ENCODE measurements at regions not wholly inside any gene's neighbourhood (a gene's known extent, or its start where the extent isn't known, plus 50 kb on each side); places are given as distances from the start of the nearest gene placed in this dataset.
"Not testable (repeated sequence)": the region's sequence is repeated elsewhere in the genome, so short reads cannot be mapped to it uniquely, and the experiment has no call there.

DNA sequence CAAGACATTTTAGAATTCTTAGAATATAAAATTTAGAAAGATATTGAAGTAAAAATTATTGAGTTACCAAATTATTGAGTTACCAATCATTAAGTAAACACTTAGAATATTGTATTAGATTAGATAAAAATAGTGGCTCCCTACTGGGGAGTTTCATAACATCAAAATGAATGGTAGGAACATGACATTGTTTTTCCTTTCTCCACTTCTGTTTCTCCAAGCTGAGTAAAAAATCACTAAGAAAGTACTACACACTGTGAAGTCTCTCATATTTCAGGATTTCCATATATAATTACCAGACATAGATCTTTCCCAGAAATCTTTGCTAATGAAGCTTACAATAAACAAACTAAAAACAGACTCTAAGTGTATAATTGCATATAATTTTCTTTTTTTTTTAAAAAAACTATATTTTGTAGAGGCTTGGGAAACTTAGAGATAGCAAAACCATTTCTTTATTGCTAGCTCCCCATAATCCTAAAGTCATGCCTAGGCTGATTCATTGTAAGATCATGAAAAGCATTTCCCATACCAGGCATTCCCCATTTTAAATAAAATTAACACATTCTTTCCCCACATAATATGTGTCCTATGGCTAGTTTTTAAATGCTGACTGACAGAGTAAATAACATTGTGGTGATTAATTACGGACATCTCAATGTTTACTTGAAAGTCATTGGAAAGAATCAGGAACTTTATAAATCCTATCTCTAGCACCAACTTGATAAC lies 1408.7 kb upstream of the GOT2 start:
- no peak for DNase-seq (ENCODE audit: low read depth in 2 of 2)

DNA sequence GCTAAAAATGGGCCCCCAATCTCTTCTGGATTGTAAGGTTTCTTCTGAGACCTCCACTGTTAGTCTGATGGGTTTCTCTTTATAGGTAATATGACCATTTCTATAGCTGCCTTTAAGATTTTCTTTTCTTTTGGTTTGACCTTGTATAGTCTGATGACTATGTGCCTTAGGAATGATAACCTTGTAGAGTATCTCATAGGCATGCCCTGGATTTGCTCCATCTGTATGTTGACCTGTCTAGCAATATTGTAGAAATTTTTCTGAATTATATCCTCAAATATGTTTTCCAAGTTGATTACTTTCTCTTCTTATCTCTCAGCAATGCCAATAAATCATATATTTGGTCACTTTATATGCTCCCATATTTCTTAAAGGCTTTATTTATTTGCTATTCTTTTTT lies 1403.8 kb upstream of the GOT2 start:
- DNase-seq (ENCODE audit: low read depth in 2 of 2) = no peak

DNA sequence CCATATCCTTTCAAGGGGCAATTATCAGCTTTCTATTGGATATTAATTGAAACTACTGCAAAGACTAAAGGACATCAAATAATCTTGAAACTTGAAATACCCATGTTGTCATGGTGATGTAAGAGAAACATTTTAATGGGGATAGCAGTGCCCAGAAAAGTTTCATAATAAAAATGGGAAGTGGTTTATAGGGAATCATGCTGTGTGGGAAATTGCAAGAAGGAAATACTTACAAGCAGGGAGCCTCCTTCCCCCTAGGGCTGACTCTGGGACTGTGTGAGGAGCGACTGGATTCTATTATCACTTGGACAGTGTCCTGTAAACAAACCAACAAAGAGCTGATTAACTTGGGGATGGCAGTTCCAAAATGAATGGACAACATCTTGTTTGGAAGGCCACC lies 1393.1 kb upstream of the GOT2 start:
- no peak for DNase-seq (ENCODE audit: low read depth in 2 of 2)

DNA sequence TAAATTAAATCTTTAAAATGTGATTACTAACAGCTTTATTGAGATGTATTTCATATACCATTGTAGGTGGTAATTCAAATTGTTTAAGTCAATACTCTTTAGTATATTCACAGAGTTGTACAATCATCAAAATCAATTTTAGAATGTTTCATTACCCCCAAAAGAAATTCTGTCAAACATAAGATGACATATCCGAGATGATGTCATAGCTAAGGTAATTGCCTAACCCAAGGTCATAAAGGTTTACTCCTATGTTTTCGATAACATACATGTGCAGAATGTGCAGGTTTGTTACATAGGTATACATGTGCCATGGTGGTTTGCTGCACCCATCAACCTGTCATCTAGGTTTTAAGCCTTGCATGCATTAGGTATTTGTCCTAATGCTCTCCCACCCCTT lies 1392.0 kb upstream of the GOT2 start:
- DNase-seq (ENCODE audit: low read depth in 2 of 2) = not testable (repeated sequence)

DNA sequence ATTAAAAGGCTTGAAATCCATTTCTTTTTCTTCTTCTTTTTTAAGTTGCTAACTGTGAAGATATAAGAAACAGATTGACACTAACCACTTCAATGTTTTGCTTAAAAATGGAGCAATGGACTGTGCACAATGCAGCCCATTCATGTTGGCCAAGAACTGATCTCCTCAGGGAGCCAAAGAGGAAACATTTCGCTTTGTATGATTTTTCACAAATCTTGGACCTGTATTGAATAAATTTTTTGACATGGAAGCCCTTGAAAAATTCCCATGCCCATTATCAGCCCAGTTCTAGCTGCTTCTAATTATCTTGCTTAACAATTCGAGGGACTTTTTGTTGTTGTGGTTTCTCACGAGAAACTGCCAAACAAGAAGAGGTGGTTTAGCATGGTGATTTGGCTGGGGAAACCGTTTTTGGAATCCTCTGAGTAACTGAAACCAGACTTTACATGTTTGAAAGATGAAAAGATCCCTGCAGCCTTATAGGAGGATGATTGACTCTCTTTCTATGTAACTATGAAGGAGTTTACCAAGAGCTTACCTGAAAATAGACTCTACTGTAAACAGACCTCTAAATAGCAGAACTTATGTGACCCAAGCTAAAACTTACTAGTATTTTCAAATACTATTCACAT lies 1389.4 kb upstream of the GOT2 start:
- no peak for DNase-seq (ENCODE audit: low read depth in 2 of 2)

DNA sequence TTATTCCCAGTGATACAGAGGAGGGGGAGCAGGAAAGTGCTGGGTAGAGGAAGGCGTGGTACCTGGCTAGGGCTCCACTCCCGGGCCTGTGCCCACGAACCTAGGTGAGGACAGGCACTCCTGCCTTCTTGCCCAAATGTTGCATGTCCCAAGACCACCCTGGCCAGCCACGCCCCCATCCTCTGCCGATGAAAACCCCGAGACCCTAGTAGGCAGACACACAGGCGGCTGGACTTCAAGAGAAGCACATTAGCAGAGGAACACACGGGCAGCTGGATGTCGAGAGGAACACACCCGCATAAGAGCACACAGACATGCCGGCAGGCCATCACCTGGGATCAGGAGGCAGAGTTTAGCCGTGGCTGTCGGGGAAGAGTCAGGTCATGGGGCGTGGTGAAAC lies 1386.5 kb upstream of the GOT2 start:
- no peak for DNase-seq (ENCODE audit: low read depth in 2 of 2)

DNA sequence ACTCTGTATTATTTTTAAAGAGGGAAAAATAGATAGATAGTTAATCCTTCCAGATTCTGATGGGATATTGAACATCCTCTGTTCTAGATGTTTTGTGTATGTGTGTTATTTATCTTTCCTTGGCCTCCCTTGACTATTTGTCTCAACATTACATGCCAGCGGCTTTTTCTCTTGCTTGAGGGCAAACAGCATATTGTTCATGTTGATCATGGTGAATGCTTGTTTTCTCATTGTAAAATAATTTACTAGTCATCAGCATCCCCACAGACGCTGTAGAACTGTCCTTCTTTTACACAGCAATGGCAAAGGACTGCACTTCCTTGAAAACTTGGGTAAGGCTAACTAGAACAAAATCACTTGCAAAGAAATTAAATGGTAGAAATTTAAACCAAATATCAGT lies 1376.4 kb upstream of the GOT2 start:
- DNase-seq (ENCODE audit: low read depth in 2 of 2) = no peak

DNA sequence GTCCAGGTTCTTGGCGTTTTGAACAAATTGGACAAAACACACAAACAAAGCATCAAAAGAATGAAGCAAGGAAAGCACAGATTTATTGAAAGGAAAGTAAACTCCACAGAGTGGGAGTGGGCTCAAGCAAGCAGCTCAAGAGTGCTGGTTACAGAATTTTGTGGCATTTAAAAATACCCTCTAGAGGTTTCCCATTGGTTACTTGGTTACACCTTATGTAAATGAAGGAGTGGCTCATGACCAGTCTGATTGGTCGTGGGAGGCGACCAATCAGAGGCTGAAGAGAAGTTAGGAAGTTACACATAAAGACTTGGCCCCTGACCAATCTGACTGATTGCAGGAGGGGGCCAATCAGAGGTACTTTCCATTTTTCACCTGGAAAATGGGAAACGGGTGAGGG lies 1373.8 kb upstream of the GOT2 start:
- DNase-seq (ENCODE audit: low read depth in 2 of 2) = no peak

DNA sequence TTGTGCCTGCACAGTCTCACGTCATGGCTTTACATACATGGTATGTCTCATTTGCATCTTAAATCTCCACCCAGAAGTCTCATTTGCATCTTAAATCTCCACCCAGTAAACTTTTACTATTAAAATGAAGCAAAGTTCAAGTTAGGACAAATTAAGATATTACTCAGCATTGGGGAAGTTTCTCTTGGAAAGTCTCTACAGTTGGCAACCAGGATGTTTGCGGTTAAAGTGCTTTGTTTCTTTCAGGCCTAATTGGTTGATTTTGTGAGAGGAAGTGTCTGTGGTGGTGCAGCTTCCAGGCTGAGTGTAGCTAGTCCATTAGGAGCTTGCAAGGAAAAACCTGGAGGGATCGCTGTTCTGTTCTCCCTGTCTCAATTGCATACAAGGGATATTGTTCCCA lies 1373.3 kb upstream of the GOT2 start:
- no peak for DNase-seq (ENCODE audit: low read depth in 2 of 2)

DNA sequence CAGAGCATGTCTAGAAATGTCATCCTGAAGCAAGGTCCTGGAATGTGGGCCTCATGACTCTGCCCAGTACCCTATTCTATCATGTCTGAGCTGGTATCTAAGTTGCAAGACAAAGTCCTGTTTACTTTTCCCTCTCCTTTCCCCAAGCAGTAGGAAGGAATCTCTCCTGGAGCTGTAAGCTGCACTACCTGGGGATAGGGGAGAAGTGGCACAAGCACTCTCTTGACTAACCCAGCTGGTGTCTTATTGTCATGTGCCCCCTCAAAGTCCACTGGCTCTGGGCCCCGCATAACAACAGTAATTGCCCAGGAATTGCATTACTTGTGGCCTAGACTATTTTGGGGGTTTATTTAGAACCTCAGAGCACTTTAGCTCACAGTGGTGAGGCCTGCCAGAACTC lies 1366.3 kb upstream of the GOT2 start:
- DNase-seq (ENCODE audit: low read depth in 2 of 2) = no peak

DNA sequence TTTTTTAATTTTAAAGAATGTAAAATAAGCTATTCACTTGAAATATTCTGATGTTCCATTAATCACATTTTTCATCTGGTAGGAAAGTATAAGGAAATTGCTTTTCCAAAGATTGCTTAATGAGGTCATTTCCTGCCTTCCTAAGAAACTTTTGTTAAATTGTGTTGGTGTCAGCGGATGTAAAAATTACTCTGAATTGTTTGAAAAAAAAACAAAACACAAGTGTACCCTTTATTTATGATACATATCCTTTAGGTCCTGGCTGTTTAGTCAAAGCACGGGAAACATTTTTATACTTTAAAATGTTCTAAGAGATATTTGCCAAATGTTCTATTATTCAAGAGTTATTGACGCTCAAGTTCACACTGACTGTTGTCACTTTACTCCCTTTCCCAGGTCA lies 1357.4 kb upstream of the GOT2 start:
- no peak for DNase-seq (ENCODE audit: low read depth in 2 of 2)

DNA sequence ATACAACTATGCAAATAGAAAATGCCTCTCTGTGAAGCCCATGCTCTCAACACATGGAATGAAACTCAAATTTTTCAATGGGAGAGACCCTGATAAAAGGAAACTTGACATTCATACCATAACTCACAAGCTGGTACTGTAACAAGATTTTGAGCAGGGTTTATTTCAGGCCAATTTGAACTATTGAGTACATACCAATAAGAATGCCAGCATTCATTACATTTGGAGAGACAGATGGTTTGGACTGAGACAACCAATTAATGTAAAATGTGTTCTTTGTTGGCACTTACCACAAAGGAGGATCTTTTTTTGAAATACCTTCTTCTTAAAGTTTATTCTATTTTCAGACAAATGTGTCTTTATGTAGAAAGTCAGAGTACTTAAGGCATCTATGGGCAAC lies 1357.0 kb upstream of the GOT2 start:
- DNase-seq (ENCODE audit: low read depth in 2 of 2) = no peak

DNA sequence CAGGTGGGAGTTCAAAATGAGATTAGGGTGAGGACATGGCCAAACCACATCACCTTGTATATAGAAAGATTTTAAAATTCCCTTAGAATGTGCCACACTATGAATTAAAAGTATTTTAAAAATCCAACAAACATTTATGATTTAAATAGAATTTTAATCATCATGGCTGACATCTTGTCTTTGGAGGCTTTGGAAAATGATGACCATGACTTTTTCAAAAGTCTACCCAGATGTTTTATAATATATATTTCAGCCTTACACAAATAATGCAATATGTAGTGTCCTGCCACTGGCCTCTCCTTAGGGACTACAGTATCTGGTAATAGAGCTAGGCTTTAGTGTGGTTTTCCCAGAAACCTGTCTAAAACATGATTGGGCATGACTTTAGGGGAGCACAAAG lies 1353.4 kb upstream of the GOT2 start:
- no peak for DNase-seq (ENCODE audit: low read depth in 2 of 2)

DNA sequence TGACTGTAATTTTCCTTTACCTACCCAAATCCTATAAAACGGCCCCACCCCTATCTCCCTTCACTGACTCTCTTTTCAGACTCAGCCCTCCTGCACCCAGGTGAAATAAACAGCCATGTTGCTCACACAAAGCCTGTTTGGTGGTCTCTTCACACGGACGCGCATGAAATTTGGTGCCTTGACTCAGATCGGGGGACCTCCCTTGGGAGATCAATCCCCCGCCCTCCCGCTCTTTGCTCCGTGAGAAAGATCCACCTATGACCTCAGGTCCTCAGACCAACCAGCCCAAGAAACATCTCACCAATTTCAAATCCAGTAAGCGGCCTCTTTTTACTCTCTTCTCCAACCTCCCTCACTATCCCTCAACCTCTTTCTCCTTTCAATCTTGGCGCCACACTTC lies 1344.7 kb upstream of the GOT2 start:
- DNase-seq (ENCODE audit: low read depth in 2 of 2) = not testable (repeated sequence)

DNA sequence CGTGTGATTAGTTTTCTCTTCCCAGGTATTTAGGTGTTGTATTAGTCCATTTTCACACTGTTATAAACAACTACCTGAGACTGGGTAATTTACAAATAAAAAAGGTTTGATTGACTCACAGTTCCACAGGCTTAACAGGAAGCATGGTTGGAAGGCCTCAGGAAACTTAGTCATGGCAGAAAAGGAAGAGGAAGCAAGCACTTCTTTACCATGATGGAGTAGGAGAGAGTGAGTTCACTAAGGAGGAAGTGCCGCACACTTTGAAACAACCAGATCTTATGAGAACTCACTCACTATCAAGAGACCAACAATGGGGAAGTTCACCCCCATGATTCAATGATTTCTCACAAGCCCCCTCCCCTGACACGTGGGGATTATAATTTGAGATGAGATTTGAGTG lies 1343.7 kb upstream of the GOT2 start:
- no peak for DNase-seq (ENCODE audit: low read depth in 2 of 2)

DNA sequence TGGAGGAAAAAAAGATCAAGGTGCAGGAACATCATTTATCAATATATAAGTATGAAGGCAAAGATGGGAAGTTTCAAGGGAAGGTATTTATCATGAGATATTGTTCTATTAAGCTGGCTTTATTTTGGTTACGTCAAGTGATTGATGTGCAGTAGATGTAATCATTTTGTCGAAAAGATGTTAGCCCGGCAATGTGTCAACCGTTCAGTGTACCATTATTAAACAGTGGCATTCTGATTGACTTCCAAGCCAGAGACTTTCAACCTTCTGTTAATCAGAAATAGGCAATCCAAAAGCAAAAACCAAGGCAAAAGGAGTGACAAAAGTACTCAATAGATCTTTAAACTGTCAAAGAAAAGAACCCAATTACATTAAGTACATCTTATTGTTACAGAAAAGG lies 1340.3 kb upstream of the GOT2 start:
- DNase-seq (ENCODE audit: low read depth in 2 of 2) = no peak

DNA sequence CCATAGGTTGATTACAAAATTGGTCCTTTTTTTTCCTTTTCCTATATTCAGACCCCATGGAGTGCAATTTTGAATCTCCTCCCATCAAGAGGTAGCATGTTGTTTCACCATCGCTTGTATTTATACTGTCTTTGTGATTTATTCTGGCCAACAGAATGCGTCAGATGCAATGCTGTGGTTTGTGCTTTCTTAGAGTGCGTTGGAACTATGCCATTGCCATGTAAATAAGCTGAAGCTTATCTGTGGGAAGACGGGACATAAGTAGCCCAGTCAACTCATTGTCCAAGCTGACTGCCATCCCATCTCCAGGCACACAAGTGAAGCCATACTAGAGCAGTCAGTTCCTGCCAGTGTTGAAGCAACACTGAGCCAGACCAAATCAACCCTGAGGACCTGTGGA lies 1339.3 kb upstream of the GOT2 start:
- no peak for DNase-seq (ENCODE audit: low read depth in 2 of 2)

DNA sequence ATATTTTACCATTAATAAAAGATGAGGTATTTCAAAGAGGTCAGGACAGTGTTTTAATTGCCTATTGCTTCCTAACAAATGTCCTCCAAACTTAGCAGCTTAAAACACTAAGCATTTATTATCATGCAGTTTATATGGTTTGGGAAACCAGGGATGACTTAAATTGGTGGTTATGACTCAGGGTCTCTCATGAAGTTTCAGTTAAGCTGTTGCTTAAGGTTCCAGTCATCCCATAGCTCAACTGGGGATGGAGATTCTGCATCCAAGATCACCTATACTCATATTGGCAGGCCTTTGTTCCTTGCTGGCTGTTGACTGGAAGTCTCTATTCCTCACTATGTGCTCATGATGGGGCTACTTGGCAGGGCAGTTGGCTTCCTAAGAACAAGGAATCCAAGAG lies 1329.9 kb upstream of the GOT2 start:
- no peak for DNase-seq (ENCODE audit: low read depth in 2 of 2)

DNA sequence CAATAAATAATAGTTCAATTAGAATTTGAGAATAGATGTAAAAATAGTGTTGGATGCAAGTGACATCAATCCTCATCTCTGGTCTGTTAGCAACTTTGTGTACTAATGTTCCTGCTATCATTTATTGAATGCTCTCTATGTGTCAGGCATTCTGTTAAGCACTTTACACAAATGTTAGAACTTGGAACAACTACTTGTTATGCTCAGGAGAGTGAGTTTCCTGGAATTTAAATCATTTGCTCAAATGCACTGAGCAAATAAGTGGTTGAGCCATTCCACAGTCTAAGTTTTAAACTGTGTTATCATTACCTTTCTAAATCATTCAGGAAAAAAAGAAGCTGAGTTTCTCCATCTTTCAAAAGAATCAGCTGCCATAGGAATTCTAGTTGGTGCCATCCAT lies 1327.3 kb upstream of the GOT2 start:
- DNase-seq (ENCODE audit: low read depth in 2 of 2) = no peak

DNA sequence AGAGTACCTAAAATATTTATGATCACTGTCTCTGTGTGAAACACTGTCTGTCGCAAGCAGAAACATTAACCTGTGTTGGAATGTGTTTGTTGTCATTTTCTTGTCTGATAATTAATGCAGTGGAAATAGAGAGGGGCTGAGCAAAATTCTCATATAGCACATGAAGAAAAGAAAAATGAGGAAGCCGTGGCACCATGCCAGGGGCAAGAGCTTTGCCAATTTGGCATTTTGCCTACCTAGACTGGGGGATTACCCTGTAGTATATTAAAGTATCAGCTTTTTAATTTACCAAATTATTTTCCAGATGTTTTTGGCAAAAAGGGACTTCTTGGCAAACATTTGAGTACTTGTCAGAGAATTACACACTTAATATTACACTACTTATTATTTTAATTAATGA lies 1326.6 kb upstream of the GOT2 start:
- no peak for DNase-seq (ENCODE audit: low read depth in 2 of 2)

DNA sequence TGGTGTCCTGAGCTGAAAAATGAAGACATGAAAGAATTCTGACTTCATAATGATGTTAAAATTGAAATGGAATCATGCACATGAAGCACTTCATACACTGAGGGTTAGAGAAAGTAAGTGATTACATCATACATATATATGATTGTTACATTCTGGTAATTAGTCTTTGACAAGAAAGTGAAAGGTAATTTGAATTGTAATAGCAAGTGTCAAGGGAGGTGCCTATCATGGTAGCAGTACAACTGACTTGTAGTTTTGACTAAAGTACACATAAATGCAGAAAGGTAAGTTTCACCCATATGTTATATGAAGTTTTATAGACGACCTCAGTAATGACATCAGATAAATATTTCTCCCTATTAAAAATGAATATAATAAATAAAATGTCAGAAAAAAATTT lies 1325.0 kb upstream of the GOT2 start:
- DNase-seq (ENCODE audit: low read depth in 2 of 2) = no peak

DNA sequence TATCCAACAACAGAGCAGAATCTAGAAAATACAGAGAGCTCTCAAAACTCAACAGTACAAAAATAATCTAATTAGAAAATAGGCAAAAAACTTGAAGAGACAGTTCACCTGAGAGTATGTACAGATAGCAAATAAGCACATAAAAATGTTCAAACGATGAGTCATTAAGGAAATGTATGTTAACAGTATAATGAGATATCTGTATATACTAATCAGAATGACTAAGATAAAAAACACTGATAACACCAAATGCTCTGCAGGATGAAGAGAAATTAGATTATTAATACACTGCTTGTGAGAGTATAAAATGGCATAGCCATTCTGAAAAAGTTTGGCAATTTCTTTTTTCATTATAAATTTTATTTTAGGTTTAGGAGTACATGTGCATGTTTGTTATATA lies 1307.6 kb upstream of the GOT2 start:
- DNase-seq (ENCODE audit: low read depth in 2 of 2) = no peak

DNA sequence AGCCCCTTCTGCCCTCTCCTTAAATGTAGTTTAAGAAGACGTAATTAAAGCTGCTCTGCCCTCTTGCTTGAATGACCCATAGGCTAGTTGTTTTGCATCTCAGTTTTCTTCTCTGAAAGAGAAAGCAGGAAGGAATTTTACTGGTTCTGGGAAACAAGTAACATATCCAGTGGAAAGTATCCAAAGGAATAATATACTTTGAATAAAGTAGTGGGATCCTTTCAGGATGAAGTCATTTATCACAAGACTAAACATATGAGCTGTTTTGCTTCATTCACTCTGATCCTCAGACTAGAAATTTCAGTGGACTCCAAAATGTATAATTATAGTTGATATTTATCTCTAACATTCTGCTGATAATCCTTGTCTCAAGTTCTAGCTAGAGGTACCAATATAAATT lies 1297.6 kb upstream of the GOT2 start:
- no peak for DNase-seq (ENCODE audit: low read depth in 2 of 2)

DNA sequence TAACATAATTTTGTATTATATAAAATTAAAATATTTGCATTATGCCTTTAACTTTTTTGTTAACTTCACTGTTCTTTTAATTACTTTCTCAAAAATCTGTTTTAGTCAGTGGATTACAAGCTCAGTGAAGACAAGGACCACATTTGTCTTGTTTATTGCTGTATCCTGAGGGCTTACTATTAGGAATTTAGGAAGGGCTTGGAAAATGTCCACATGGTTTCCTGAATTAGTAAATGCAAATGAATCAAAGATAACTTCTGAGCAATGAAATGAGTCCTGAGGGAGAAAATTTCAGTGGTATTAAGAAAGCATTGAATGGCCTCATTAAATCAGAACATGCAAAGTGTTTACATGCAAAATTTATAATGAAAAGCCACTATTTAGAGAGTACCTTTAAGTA lies 1293.2 kb upstream of the GOT2 start:
- DNase-seq (ENCODE audit: low read depth in 2 of 2) = no peak

All from stimulated activated CD4-positive, alpha-beta T cell treated with anti-CD3 and anti-CD28 coated beads, Interleukin-1b, Interleukin-23, amount 100 ng/mL, for 1 hour (primary cell).